ENCODE measurements at regions not wholly inside any gene's neighbourhood (a gene's known extent, or its start where the extent isn't known, plus 50 kb on each side); places are given as distances from the start of the nearest gene placed in this dataset.
A peak's percentile ranks its signal among the peaks of the same experiment; 100 is the strongest.
"Not testable (repeated sequence)": the region's sequence is repeated elsewhere in the genome, so short reads cannot be mapped to it uniquely, and the experiment has no call there.

- TF ChIP-seq CTCF (IDR thresholded peaks at IDR 0.05; ENCODE audit: control insufficient read depth, extremely low read depth, insufficient read depth), result no peak
- DNase-seq (ENCODE audit: low read depth), result no peak
- no peak overlapping the region for H3K4me3 ChIP-seq (ENCODE audit: low read depth, low read length)
Observed at GRCh38 chr17:30605027-30605426, 127.8 kb downstream of the GOSR1 start.

GRCh38 chr17:30602396-30602795, 125.2 kb downstream of the GOSR1 start:
- not testable (repeated sequence) for DNase-seq (ENCODE audit: low read depth)
- peak overlapping the region; percentile 72; the same call in 1 of the 2 replicates for H3K4me3 ChIP-seq (ENCODE audit: low read depth, low read length)

- peak overlapping the region; percentile 72 for H3K4me3 ChIP-seq (ENCODE audit: low read depth, low read length)
- not testable (repeated sequence) for DNase-seq (ENCODE audit: low read depth)
Observed at GRCh38 chr17:30601984-30602383, 124.8 kb downstream of the GOSR1 start.

- DNase-seq (ENCODE audit: low read depth), result no peak
- TF ChIP-seq CTCF (IDR thresholded peaks at IDR 0.05; ENCODE audit: control insufficient read depth, extremely low read depth, insufficient read depth), result no peak
- peak overlapping the region; percentile 72 for H3K4me3 ChIP-seq (ENCODE audit: low read depth, low read length)
Observed at GRCh38 chr17:30600830-30601494, 123.8 kb downstream of the GOSR1 start.

- DNase-seq (ENCODE audit: low read depth), result peak; percentile 34
- TF ChIP-seq CTCF (IDR thresholded peaks at IDR 0.05; ENCODE audit: control insufficient read depth, extremely low read depth, insufficient read depth), result peak; percentile 57
- peak overlapping the region; percentile 72 for H3K4me3 ChIP-seq (ENCODE audit: low read depth, low read length)
Observed at GRCh38 chr17:30600060-30600829, 123.0 kb downstream of the GOSR1 start.

- peak; percentile 74 for DNase-seq (ENCODE audit: low read depth)
- TF ChIP-seq CTCF (IDR thresholded peaks at IDR 0.05; ENCODE audit: control insufficient read depth, extremely low read depth, insufficient read depth), result no peak
- H3K4me3 ChIP-seq (ENCODE audit: low read depth, low read length), result peak overlapping the region; percentile 72
Observed at GRCh38 chr17:30599428-30600059, 122.3 kb downstream of the GOSR1 start.

GRCh38 chr17:30597776-30598288, 120.6 kb downstream of the GOSR1 start:
- no peak for TF ChIP-seq CTCF (IDR thresholded peaks at IDR 0.05; ENCODE audit: control insufficient read depth, extremely low read depth, insufficient read depth)
- DNase-seq (ENCODE audit: low read depth), result no peak

GRCh38 chr17:30596948-30597775, 120.0 kb downstream of the GOSR1 start:
- not testable (repeated sequence) for DNase-seq (ENCODE audit: low read depth); H3K4me3 ChIP-seq (ENCODE audit: low read depth, low read length)

More at GRCh38 chr17:30597776-30598288, 120.6 kb downstream of the GOSR1 start:
- no peak overlapping the region for H3K4me3 ChIP-seq (ENCODE audit: low read depth, low read length)

GRCh38 chr17:30594953-30595371, 117.8 kb downstream of the GOSR1 start:
- not testable (repeated sequence) for H3K4me3 ChIP-seq (ENCODE audit: low read depth, low read length); DNase-seq (ENCODE audit: low read depth)

Data from LNCaP clone FGC (cell line).